ENCODE measurements at regions not wholly inside any gene's neighbourhood (a gene's known extent, or its start where the extent isn't known, plus 50 kb on each side); places are given as distances from the start of the nearest gene placed in this dataset.

DNA sequence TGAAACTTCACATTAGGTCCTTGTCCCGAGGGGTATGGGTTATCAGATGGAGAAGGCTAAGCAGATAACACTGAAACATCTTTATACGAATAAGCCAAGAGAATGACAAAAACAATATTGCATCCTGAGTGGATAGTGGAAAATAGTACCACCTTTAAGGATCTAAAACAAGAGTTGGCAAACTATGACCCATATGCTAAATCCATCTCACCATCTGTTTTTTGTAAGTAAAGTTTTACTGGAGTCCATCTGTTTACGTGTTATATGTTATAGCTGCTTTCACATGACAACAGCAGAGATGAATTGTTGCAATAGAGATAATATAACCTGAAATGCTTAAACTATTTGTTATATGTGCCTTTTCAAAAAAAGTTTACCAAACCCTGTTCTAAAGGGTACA, 76.1 kb upstream of the TRDN start:
- TF ChIP-seq, protein P1, sequence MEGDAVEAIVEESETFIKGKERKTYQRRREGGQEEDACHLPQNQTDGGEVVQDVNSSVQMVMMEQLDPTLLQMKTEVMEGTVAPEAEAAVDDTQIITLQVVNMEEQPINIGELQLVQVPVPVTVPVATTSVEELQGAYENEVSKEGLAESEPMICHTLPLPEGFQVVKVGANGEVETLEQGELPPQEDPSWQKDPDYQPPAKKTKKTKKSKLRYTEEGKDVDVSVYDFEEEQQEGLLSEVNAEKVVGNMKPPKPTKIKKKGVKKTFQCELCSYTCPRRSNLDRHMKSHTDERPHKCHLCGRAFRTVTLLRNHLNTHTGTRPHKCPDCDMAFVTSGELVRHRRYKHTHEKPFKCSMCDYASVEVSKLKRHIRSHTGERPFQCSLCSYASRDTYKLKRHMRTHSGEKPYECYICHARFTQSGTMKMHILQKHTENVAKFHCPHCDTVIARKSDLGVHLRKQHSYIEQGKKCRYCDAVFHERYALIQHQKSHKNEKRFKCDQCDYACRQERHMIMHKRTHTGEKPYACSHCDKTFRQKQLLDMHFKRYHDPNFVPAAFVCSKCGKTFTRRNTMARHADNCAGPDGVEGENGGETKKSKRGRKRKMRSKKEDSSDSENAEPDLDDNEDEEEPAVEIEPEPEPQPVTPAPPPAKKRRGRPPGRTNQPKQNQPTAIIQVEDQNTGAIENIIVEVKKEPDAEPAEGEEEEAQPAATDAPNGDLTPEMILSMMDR (conservative IDR thresholded peaks at IDR 0.05) = no peak
- TF ChIP-seq EZH2 (IDR thresholded peaks at IDR 0.05; ENCODE audit: low read depth) = no peak
